GM12865 (cell line): ENCODE measurements at regions not wholly inside any gene's neighbourhood (a gene's known extent, or its start where the extent isn't known, plus 50 kb on each side); places are given as distances from the start of the nearest gene placed in this dataset.
A peak's percentile ranks its signal among the peaks of the same experiment; 100 is the strongest.

Experiments used
- DNase-seq: peaks from one replicate; pipeline ENCODE4 v3.0.0; 2010; ENCODE audit warnings: low read depth
- H3K4me3 ChIP-seq: 2 replicates; pipeline ENCODE4 v1.5.1; 2011; ENCODE audit warnings: mild to moderate bottlenecking, low read depth, low read length, control low read depth
- CTCF ChIP-seq: IDR thresholded peaks from 2 replicates; pipeline ENCODE4 v1.5.1; 2011; ENCODE audit warnings: low read length, control low read depth, low read depth, inconsistent platforms; ENCODE audit not compliant: insufficient read depth; ENCODE audit errors: missing control alignments

GRCh38 chr6:96468681-96469224, 52.9 kb upstream of the UFL1 start:
- DNase-seq: peak; percentile 3
- H3K4me3 ChIP-seq: no peak overlapping the region
- no peak for TF ChIP-seq CTCF

GRCh38 chr6:96469312-96469711, 52.3 kb upstream of the UFL1 start:
- DNase-seq: no peak
- no peak for TF ChIP-seq CTCF
- no peak overlapping the region for H3K4me3 ChIP-seq

- no peak overlapping the region for H3K4me3 ChIP-seq
- TF ChIP-seq CTCF: no peak
- DNase-seq: no peak
Measured at GRCh38 chr6:96470296-96470695, 51.3 kb upstream of the UFL1 start.
